ENCODE measurements at regions not wholly inside any gene's neighbourhood (a gene's known extent, or its start where the extent isn't known, plus 50 kb on each side); places are given as distances from the start of the nearest gene placed in this dataset.

DNA sequence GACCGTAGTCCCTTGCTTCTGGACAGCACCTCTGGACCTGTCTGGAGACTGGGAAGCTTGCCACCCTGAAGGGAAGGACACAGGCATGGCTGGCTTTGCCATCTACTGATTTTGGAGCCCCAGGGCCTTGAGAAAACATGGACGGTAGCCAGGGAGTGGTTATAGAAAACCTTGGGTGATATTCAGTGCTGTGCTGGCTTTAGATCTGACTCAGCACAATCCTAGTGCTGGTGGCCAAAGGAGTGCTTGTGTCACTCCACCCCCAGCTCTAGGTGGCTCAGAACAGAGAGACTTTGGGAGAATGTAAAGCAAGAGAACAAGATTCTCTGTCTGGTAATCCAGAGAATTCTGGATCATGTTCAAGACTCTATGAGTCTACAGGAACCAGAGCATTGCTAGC lies 214.5 kb upstream of the IGF1 start:
- TF ChIP-seq, protein P1, sequence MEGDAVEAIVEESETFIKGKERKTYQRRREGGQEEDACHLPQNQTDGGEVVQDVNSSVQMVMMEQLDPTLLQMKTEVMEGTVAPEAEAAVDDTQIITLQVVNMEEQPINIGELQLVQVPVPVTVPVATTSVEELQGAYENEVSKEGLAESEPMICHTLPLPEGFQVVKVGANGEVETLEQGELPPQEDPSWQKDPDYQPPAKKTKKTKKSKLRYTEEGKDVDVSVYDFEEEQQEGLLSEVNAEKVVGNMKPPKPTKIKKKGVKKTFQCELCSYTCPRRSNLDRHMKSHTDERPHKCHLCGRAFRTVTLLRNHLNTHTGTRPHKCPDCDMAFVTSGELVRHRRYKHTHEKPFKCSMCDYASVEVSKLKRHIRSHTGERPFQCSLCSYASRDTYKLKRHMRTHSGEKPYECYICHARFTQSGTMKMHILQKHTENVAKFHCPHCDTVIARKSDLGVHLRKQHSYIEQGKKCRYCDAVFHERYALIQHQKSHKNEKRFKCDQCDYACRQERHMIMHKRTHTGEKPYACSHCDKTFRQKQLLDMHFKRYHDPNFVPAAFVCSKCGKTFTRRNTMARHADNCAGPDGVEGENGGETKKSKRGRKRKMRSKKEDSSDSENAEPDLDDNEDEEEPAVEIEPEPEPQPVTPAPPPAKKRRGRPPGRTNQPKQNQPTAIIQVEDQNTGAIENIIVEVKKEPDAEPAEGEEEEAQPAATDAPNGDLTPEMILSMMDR (IDR thresholded peaks at IDR 0.05; ENCODE audit: extremely low read depth, missing control alignments), result no peak
- no peak for DNase-seq (ENCODE audit: low spot score)

DNA sequence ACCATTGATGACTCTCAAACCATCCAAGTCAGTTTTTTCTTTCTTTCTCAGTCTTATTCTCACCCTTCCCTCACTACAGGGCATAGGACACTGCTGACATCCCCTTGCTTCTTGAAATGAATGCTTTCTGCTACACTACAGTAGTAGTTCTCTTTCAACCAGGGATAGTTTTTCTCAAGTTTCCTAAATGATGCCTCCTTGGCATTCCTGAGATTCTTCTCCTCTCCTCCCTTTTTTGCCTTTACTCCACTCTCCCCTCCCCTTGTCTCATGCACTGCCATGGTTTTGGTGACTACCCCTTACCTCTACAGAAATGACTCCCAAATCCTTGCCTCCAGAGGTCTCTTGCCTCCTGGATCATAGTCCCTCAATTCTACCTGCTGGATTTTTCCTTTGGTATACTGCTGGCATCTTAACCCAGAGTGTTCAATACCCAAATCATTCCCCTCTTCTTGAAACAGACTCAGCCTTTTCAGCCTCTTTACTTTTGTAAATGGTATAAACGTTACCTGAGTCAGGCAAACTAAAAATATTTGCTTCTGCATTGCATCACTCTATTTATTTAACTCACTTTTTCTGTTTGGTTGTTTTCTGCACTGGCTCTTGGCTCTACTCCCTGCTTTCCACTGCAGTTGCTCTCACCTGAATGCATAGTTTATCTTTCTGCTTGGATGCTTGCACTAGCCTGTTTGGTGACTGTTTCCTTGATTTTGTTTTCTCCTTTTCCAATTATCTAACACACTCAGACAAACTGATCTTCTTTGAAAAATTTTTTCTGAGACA lies 211.6 kb upstream of the IGF1 start:
- DNase-seq (ENCODE audit: low spot score), result no peak

DNA sequence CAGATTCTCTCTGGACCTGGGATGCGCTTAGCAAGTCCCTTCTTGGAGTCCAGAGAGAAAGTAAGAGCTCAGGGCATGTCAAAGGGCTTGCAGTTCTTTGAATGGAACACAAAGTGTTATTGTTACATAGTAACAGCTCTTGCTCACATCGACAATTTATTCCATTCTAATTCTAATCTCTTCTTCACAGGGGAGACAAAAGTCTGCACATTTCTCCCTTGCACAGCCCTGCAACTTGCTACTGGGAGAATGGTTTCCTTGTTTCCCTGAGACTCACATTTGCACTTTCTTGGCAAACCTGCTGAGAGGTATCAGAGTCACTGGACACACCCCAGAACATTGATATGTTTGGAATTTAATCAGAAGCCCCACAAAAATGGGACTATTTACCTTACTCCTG lies 209.9 kb upstream of the IGF1 start:
- TF ChIP-seq, protein P1 (IDR thresholded peaks at IDR 0.05; ENCODE audit: extremely low read depth, missing control alignments), result no peak
- no peak for DNase-seq (ENCODE audit: low spot score)

More for the DNA sequence above, 211.6 kb upstream of the IGF1 start:
- TF ChIP-seq, protein P1 (IDR thresholded peaks at IDR 0.05; ENCODE audit: extremely low read depth, missing control alignments), result no peak

DNA sequence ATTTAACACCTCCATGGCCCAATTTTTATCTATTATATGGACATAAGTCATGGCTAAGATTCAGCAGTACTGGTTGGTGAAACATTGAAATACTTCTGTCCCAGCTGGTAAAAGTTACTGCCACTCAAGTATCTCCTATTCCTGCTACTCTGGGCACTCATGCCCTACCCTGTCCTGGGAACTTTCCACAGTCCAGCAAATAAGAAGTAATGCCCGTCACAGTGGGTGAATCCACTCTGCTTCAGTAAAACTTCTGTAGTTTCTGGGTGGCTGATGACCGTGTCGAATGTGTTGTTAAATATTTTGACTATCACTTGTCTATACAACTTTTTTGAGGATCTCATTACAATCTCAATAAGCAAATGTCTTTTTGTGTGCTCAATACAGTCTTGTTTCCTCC lies 209.3 kb upstream of the IGF1 start:
- TF ChIP-seq, protein P1 (IDR thresholded peaks at IDR 0.05; ENCODE audit: extremely low read depth, missing control alignments), result no peak
- DNase-seq (ENCODE audit: low spot score), result no peak

DNA sequence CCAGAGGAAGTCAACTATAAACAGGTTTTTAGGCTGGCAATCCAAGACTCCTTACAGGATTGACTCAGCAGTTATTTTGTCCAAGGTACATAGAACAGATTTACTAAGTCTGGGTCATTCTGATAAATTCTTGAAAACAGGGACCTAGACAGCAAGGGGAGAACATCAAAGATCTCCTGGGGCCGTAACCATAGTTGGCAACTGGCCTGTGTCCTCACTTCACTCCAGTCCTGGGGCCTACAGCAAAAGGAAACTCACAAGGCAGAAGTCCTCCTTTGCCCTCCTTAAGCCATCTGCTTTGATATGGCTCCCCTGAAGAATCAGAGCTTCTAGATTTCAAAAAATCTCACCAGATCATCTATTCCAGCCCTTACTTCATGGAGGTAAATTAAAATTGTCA lies 207.2 kb upstream of the IGF1 start:
- DNase-seq (ENCODE audit: low spot score), result no peak
- TF ChIP-seq, protein P1 (IDR thresholded peaks at IDR 0.05; ENCODE audit: extremely low read depth, missing control alignments), result no peak

DNA sequence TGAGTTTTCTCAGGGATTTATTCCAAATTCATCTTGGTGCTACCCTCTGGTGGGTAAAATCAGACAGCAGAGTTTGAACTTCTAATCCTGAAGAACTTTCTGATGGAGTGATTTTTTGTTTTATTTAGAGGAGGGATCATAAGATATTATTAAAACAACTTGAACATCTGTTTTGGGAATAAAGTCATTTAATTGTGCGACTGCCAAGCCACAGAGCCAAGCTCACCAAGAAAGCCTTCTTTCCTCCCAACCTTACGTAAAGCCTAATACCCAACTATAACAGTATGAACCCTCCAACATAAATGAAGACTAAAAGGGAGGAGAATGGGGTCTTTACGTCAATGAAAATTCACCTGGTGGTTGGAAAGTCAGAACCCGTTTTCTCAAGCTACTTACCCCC lies 205.5 kb upstream of the IGF1 start:
- no peak for DNase-seq (ENCODE audit: low spot score)
- TF ChIP-seq, protein P1 (IDR thresholded peaks at IDR 0.05; ENCODE audit: extremely low read depth, missing control alignments), result no peak

DNA sequence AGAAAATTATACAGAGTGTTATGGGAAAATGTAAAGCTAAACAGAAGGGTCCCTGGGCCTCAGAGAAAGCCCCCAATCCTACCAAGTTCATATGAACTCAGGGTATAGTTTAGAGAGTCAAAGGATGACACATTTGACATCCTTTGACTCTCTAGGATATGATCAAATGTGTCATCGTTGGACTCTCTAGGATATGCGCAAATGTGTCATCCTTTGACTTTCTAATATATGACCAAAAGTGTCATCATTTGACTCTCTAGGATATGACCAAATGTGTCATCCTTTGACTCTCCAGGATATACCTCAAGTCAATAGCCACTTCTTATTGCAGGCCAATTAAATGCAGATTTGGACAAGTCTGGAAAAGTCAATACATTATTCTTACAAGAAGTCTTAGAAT lies 204.8 kb upstream of the IGF1 start:
- no peak for DNase-seq (ENCODE audit: low spot score)

More for the DNA sequence above, 204.8 kb upstream of the IGF1 start:
- TF ChIP-seq, protein P1 (IDR thresholded peaks at IDR 0.05; ENCODE audit: extremely low read depth, missing control alignments), result no peak
